Psoas muscle (tissue), 7 donors: ENCODE measurements at regions not wholly inside any gene's neighbourhood (a gene's known extent, or its start where the extent isn't known, plus 50 kb on each side); places are given as distances from the start of the nearest gene placed in this dataset.

Experiments
- ATAC-seq, 4 donors: fragments of 200-7000 bp; cut with Tn5 transposase; one replicate each; pipeline ENCODE4 v1.9.1; 2020; ENCODE audit warnings: moderate library complexity in 3 of 4, mild to moderate bottlenecking in 2 of 4
- DNase-seq, 2 donors: peaks; one replicate each; pipeline ENCODE4 v3.0.0-alpha.2; 2020
- H3K27ac ChIP-seq: fragments of 200-600 bp; one replicate; pipeline ENCODE4 v1.8.0; 2022
- H3K27me3 ChIP-seq, 3 donors: fragments of 200-600 bp in 1 of 3; one replicate each; pipeline versions ENCODE4 v1.6.1 to v1.8.0; 2013 to 2022; ENCODE audit warnings: low read length in 2 of 3, mild to moderate bottlenecking in 2 of 3, moderate library complexity in 1 of 3; ENCODE audit not compliant: insufficient read depth in 3 of 3
- H3K36me3 ChIP-seq, 2 donors: fragments of 200-600 bp in 1 of 2; one replicate each; pipeline versions ENCODE4 v1.6.1 to v1.8.0; 2013 to 2022; ENCODE audit warnings: low read depth in 1 of 2, mild to moderate bottlenecking in 1 of 2, moderate library complexity in 1 of 2; ENCODE audit not compliant: insufficient read depth in 1 of 2
- H3K4me1 ChIP-seq: fragments of 200-600 bp; one replicate; pipeline ENCODE4 v1.8.0; 2022
- H3K4me3 ChIP-seq: fragments of 200-600 bp; one replicate; pipeline ENCODE4 v1.8.0; 2022; ENCODE audit warnings: mild to moderate bottlenecking
- H3K9me3 ChIP-seq: fragments of 200-600 bp; one replicate; pipeline ENCODE4 v1.8.0; 2022
- WGBS, 3 donors: extraction: QIAGEN DNeasy Blood & Tissue Kit; methylation state at CpG; one replicate each; pipeline versions ENCODE4 v1.1.6 to v1.1.7; 2013; 5-methylcytosine and 5-hydroxymethylcytosine counted together
- intact Hi-C, 2 donors: fragments of 100-400 bp; cut with DNase I; formaldehyde crosslinking; loops; one replicate each; pipeline versions ENCODE4 v1.11.0 to v1.14.2; 2022
- TF ChIP-seq, protein P1 (sequence below): fragments of 200-600 bp; IDR thresholded peaks from one replicate; pipeline ENCODE4 v1.8.0; 2022; ENCODE audit warnings: antibody characterized with exemption
- donor health status: healthy with polysubstance abuse.
- donor health status: DM: no; HTN: no; CAD: no; lungs with moderate emphysema.
- donor health status: Bipolar disorder and iron deficiency.
- donor health status: healthy.
- donor health status: DM: yes; HTN: yes; CAD: no.
- donor health status: DM: no; HTN: no; CAD: no.
- donor health status: DM: yes; HTN: yes; CAD: no.

- Histone ChIP-seq H3K27ac (no peak overlapping the region), H3K4me1 (no peaks in the 10 kb centered on the region), H3K36me3 (no peaks in the 10 kb centered on the region), H3K4me3 (no peak overlapping the region), H3K27me3 (no peaks in the 10 kb centered on the region), H3K9me3 (no peaks in the 10 kb centered on the region)
- intact Hi-C loops = no loop called here
- 43 to 51% (median 46%) methylated on average over 2 of the region's 2 CpGs for WGBS, 3 donors
- TF ChIP-seq, protein P1, sequence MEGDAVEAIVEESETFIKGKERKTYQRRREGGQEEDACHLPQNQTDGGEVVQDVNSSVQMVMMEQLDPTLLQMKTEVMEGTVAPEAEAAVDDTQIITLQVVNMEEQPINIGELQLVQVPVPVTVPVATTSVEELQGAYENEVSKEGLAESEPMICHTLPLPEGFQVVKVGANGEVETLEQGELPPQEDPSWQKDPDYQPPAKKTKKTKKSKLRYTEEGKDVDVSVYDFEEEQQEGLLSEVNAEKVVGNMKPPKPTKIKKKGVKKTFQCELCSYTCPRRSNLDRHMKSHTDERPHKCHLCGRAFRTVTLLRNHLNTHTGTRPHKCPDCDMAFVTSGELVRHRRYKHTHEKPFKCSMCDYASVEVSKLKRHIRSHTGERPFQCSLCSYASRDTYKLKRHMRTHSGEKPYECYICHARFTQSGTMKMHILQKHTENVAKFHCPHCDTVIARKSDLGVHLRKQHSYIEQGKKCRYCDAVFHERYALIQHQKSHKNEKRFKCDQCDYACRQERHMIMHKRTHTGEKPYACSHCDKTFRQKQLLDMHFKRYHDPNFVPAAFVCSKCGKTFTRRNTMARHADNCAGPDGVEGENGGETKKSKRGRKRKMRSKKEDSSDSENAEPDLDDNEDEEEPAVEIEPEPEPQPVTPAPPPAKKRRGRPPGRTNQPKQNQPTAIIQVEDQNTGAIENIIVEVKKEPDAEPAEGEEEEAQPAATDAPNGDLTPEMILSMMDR = no peak
- DNase-seq (no peak), ATAC-seq (no peak)
Observed at GRCh38 chr3:7847021-7847420, 654.6 kb upstream of the LMCD1 start.

- DNase-seq (no peak), ATAC-seq (no peak)
- Histone ChIP-seq H3K27ac (no peak overlapping the region), H3K9me3 (no peaks in the 10 kb centered on the region), H3K27me3 (no peaks in the 10 kb centered on the region), H3K36me3 (no peaks in the 10 kb centered on the region), H3K4me1 (no peaks in the 10 kb centered on the region), H3K4me3 (no peak overlapping the region)
- intact Hi-C loops = no loop called here
- WGBS, 3 donors = 45 to 54% (median 49%) methylated on average over 6 of the region's 6 CpGs
- TF ChIP-seq, protein P1 = no peak
Observed at GRCh38 chr3:7847521-7847920, 654.1 kb upstream of the LMCD1 start.

DNA sequence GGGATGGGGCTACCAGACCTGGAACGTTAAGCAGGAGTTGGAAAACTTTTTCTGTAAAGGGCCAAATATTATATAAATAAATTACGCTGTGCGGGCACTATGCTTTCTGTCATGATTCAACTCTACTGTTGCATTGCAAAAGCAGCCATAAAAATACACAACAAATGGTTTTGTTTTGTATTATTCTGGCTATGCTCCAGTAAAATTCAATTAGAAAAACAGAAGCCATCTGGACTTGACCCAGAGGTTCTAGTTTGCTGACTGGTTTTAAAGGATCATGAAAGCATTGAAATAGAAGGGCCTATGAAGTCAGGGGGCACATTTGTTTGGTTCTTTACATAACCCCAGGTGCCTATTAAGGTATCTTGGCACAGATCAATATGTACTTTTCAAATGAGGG is 647.4 kb upstream of the LMCD1 start:
- intact Hi-C loops = no loop called here
- ATAC-seq (no peak), DNase-seq (no peak)
- Histone ChIP-seq H3K27ac (no peak overlapping the region), H3K36me3 (no peaks in the 10 kb centered on the region), H3K27me3 (no peaks in the 10 kb centered on the region), H3K9me3 (no peaks in the 10 kb centered on the region), H3K4me1 (no peaks in the 10 kb centered on the region), H3K4me3 (no peak overlapping the region)
- TF ChIP-seq, protein P1 = no peak
- 66 to 86% (median 67%) methylated on average over 3 of the region's 3 CpGs for WGBS, 3 donors

GRCh38 chr3:7854721-7855120 is 646.9 kb upstream of the LMCD1 start:
- TF ChIP-seq, protein P1 = no peak
- intact Hi-C loops = no loop called here
- no peaks in the 10 kb centered on the region for H3K27me3 ChIP-seq
- no peaks in the 10 kb centered on the region for H3K9me3 ChIP-seq
- DNase-seq (no peak), ATAC-seq (no peak)
- WGBS, 3 donors = 72 to 76% (median 73%) methylated on average over 5 of the region's 5 CpGs
- no peak overlapping the region for H3K27ac ChIP-seq
- no peaks in the 10 kb centered on the region for H3K4me1 ChIP-seq
- no peak overlapping the region for H3K4me3 ChIP-seq
- H3K36me3 ChIP-seq = no peaks in the 10 kb centered on the region

DNA sequence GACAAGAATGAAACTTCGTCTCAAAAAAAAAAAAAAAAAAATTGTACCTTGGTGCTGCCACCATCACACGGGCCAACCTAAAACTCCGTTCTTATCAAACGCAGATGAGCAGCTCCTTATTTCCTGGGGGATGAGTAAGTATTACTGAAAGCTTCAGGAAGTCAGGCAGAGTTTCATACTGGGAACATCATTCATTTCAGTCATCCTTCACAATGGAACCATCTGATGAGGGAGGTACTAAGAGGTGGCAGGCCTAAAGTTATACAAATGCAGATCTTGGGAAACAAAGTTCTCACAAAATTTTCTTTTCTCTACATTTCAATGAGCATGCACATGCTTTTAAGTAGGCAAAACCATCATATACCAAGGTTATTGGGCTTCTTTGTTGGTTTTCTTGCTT is 636.0 kb upstream of the LMCD1 start:
- ATAC-seq (no peak), DNase-seq (no peak)
- intact Hi-C loops = no loop called here
- WGBS, 3 donors = 91 to 96% (median 95%) methylated on average over 4 of the region's 4 CpGs
- H3K36me3 ChIP-seq = no peaks in the 10 kb centered on the region
- TF ChIP-seq, protein P1 = no peak
- H3K27ac ChIP-seq = no peak overlapping the region
- H3K4me3 ChIP-seq = no peak overlapping the region
- no peaks in the 10 kb centered on the region for H3K27me3 ChIP-seq
- no peaks in the 10 kb centered on the region for H3K4me1 ChIP-seq
- no peaks in the 10 kb centered on the region for H3K9me3 ChIP-seq
